Ovary (tissue), 3 donors: ENCODE measurements at regions not wholly inside any gene's neighbourhood (a gene's known extent, or its start where the extent isn't known, plus 50 kb on each side); places are given as distances from the start of the nearest gene placed in this dataset.

Experiments
- EP300 ChIP-seq: sonication (generic); formaldehyde crosslinking; IDR thresholded peaks from one replicate; pipeline ENCODE4 v1.6.1; 2017; ENCODE audit warnings: antibody characterized with exemption
- TF ChIP-seq, protein P1 (sequence below), 3 donors: fragments of 450-650 bp in 2 of 3; fragments of 200-600 bp in 1 of 3; IDR thresholded peaks; one replicate each; pipeline versions ENCODE4 v1.5.1 to v1.8.0; 2016 to 2022; ENCODE audit warnings: antibody characterized with exemption in 3 of 3, mild to moderate bottlenecking in 1 of 3
- donor health status: DM: no; HTN: no; CAD: no.

DNA sequence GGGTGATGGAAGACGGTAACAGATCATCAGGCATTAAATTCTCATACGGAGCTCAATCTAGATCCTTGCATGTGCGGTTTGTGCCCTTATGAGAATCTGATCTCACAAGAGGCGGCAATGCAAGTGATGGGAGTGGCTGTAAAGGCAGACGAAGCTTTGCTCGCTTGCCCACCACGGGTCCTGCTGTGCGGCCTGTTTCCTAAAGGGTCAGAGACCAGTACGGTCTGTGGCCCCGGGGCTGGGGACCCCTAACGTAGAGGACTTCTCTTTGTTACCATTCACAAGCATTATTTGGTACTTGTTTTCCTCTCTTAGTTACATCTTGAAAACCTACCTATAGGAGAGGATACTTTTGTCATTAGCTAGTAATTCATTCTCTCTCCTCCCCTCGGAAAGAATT is 221.0 kb downstream of the ADAM29 start:
- TF ChIP-seq, protein P1, sequence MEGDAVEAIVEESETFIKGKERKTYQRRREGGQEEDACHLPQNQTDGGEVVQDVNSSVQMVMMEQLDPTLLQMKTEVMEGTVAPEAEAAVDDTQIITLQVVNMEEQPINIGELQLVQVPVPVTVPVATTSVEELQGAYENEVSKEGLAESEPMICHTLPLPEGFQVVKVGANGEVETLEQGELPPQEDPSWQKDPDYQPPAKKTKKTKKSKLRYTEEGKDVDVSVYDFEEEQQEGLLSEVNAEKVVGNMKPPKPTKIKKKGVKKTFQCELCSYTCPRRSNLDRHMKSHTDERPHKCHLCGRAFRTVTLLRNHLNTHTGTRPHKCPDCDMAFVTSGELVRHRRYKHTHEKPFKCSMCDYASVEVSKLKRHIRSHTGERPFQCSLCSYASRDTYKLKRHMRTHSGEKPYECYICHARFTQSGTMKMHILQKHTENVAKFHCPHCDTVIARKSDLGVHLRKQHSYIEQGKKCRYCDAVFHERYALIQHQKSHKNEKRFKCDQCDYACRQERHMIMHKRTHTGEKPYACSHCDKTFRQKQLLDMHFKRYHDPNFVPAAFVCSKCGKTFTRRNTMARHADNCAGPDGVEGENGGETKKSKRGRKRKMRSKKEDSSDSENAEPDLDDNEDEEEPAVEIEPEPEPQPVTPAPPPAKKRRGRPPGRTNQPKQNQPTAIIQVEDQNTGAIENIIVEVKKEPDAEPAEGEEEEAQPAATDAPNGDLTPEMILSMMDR (IDR thresholded peaks at IDR 0.05) = no peak
- TF ChIP-seq EP300 = no peak
